Progenitor cell of endocrine pancreas (in vitro differentiated cells): ENCODE measurements at regions not wholly inside any gene's neighbourhood (a gene's known extent, or its start where the extent isn't known, plus 50 kb on each side); places are given as distances from the start of the nearest gene placed in this dataset.

Experiments
- DNase-seq: peaks from one replicate; pipeline ENCODE4 v3.0.0; 2021; ENCODE audit warnings: low spot score; ENCODE audit not compliant: unreplicated experiment
- H3K27ac Mint-ChIP-seq: 2 replicates; pipeline ENCODE4 v1.8.0; 2021; ENCODE audit warnings: mild to moderate bottlenecking, moderate library complexity, mixed read lengths
- H3K27me3 Mint-ChIP-seq: 2 replicates; pipeline ENCODE4 v1.8.0; 2021; ENCODE audit warnings: mixed read lengths
- H3K36me3 Mint-ChIP-seq: 2 replicates; pipeline ENCODE4 v1.8.0; 2022; ENCODE audit warnings: mixed read lengths; ENCODE audit not compliant: insufficient read depth
- H3K4me1 Mint-ChIP-seq: 2 replicates; pipeline ENCODE4 v1.8.0; 2021; ENCODE audit warnings: low read depth, mixed read lengths
- H3K4me3 Mint-ChIP-seq: 2 replicates; pipeline ENCODE4 v1.8.0; 2021; ENCODE audit warnings: low read depth, mild to moderate bottlenecking, moderate library complexity, mixed read lengths
- H3K9me3 Mint-ChIP-seq: 2 replicates; pipeline ENCODE4 v1.8.0; 2021; ENCODE audit warnings: low read depth, mixed read lengths
- TF ChIP-seq, protein P1 (sequence below): fragments of 200-600 bp; sonication (generic); IDR thresholded peaks from one replicate; pipeline ENCODE4 v1.5.0; 2021; ENCODE audit warnings: antibody characterized with exemption, mild to moderate bottlenecking; ENCODE audit not compliant: unreplicated experiment

DNA sequence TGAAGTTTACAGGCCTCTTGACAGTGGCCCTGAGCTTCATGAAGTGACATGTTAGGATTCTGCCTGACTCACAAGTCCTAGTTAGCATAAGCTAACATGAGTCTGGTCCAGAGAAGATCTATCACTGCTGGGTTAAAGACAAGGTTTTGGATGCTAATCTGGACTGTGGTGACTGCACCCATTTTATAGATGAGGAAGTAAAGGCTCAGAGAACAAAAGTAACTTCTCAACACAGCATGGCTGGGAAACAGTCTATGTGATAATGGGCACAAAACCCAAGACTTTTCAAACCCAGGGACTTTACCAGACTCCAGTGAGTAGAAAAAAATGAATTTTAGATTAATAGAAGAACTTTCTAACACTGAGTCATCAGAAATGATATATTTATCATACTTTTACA, 236.8 kb upstream of the IRX5 start:
- TF ChIP-seq, protein P1, sequence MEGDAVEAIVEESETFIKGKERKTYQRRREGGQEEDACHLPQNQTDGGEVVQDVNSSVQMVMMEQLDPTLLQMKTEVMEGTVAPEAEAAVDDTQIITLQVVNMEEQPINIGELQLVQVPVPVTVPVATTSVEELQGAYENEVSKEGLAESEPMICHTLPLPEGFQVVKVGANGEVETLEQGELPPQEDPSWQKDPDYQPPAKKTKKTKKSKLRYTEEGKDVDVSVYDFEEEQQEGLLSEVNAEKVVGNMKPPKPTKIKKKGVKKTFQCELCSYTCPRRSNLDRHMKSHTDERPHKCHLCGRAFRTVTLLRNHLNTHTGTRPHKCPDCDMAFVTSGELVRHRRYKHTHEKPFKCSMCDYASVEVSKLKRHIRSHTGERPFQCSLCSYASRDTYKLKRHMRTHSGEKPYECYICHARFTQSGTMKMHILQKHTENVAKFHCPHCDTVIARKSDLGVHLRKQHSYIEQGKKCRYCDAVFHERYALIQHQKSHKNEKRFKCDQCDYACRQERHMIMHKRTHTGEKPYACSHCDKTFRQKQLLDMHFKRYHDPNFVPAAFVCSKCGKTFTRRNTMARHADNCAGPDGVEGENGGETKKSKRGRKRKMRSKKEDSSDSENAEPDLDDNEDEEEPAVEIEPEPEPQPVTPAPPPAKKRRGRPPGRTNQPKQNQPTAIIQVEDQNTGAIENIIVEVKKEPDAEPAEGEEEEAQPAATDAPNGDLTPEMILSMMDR = no peak
- no peak overlapping the region for H3K27ac Mint-ChIP-seq
- no peaks in the 10 kb centered on the region for H3K36me3 Mint-ChIP-seq
- no peaks in the 10 kb centered on the region for H3K9me3 Mint-ChIP-seq
- peaks cover 32% of the 10 kb centered on the region for H3K27me3 Mint-ChIP-seq
- H3K4me1 Mint-ChIP-seq = no peaks in the 10 kb centered on the region
- no peak for DNase-seq
- H3K4me3 Mint-ChIP-seq = no peak overlapping the region

DNA sequence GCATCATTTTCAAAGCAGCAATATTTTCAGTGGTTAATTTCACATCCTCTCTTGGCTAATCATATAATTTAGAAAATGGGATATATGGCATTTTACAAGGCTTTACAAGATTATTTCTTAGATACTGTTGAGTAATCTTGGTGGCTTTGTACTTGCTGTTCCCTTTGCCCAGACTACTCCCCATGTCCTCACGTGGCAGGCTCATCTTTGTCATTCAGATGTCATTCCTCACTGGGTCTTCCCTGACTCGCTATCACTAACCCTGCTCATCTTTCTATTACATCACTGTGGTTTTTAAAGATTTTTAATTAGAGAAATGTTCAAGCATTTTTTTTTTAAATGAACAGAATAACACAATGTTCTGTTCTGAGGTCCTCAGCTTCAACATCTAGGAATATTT, 240.0 kb upstream of the IRX5 start:
- Mint-ChIP-seq H3K4me3 (no peak overlapping the region), H3K27ac (no peak overlapping the region)
- no peak for DNase-seq

DNA sequence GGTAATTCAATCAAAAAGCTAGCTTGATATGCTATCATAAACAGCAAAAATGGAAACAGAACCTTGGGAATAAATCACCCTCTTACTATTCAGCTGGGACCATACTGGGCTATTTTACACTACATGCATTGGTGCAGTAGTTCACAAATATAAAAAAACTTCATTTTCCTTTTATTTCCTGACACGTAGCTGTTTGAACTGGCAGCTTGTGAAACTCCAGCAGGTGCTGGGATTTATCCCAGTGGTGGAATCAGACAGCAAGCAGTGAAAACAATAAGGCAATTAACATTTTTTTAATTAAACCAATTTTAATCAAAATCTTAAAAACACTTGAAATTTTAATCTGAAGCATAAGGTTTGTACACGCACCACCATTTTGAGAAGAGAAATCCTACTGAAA, 240.4 kb upstream of the IRX5 start:
- Mint-ChIP-seq H3K36me3 (no peaks in the 10 kb centered on the region), H3K27me3 (peaks cover 16% of the 10 kb centered on the region), H3K4me3 (no peak overlapping the region), H3K27ac (no peak overlapping the region), H3K9me3 (no peaks in the 10 kb centered on the region), H3K4me1 (no peaks in the 10 kb centered on the region)
- DNase-seq = no peak
- TF ChIP-seq, protein P1 = no peak

More for the DNA sequence above, 240.0 kb upstream of the IRX5 start:
- Mint-ChIP-seq H3K4me1 (no peaks in the 10 kb centered on the region), H3K27me3 (peaks cover 17% of the 10 kb centered on the region), H3K9me3 (no peaks in the 10 kb centered on the region), H3K36me3 (no peaks in the 10 kb centered on the region)
- TF ChIP-seq, protein P1 = no peak

- Mint-ChIP-seq H3K4me1 (no peaks in the 10 kb centered on the region), H3K27me3 (peaks cover 20% of the 10 kb centered on the region), H3K27ac (no peak overlapping the region), H3K36me3 (no peaks in the 10 kb centered on the region), H3K4me3 (no peak overlapping the region), H3K9me3 (no peaks in the 10 kb centered on the region)
- no peak for DNase-seq
- TF ChIP-seq, protein P1 = no peak
These were observed 241.4 kb upstream of the IRX5 start for GRCh38 chr16:54689072-54689865.

GRCh38 chr16:54688339-54688738, 242.3 kb upstream of the IRX5 start:
- no peak overlapping the region for H3K4me3 Mint-ChIP-seq
- no peak for DNase-seq
- H3K27me3 Mint-ChIP-seq = peaks cover 29% of the 10 kb centered on the region
- no peak overlapping the region for H3K27ac Mint-ChIP-seq
- TF ChIP-seq, protein P1 = no peak
- no peaks in the 10 kb centered on the region for H3K9me3 Mint-ChIP-seq
- H3K4me1 Mint-ChIP-seq = no peaks in the 10 kb centered on the region
- no peaks in the 10 kb centered on the region for H3K36me3 Mint-ChIP-seq
